ENCODE measurements at regions not wholly inside any gene's neighbourhood (a gene's known extent, or its start where the extent isn't known, plus 50 kb on each side); places are given as distances from the start of the nearest gene placed in this dataset.

DNA sequence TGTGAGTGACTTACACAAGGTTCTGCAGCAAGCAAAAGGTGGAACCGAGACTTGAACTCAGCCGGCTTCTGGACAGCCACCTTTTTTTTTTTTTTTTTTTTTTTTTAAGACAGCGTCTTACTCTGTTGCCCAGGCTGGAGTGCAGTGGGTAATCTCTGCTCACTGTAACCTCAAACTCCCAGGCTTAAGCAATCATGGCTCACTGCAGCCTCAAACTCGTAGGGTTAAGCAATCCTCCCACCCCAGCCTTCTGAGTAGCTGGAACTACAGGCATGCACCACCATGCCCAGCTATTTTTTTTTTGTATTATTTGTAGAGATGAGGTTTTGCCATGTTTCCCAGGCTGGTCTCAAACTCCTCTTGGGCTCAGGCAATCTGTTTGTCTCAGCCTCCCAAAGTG is 55.2 kb upstream of the GOT2 start:
- H3F3A ChIP-seq (ENCODE audit: control insufficient read depth, insufficient read depth) = no peaks in the 10 kb centered on the region
- H3K4me3 ChIP-seq (ENCODE audit: low read length) = no peak overlapping the region
- TF ChIP-seq EZH2phosphoT487 (IDR thresholded peaks at IDR 0.05; ENCODE audit: borderline replicate concordance, low read length) = no peak
- TF ChIP-seq, protein P1, sequence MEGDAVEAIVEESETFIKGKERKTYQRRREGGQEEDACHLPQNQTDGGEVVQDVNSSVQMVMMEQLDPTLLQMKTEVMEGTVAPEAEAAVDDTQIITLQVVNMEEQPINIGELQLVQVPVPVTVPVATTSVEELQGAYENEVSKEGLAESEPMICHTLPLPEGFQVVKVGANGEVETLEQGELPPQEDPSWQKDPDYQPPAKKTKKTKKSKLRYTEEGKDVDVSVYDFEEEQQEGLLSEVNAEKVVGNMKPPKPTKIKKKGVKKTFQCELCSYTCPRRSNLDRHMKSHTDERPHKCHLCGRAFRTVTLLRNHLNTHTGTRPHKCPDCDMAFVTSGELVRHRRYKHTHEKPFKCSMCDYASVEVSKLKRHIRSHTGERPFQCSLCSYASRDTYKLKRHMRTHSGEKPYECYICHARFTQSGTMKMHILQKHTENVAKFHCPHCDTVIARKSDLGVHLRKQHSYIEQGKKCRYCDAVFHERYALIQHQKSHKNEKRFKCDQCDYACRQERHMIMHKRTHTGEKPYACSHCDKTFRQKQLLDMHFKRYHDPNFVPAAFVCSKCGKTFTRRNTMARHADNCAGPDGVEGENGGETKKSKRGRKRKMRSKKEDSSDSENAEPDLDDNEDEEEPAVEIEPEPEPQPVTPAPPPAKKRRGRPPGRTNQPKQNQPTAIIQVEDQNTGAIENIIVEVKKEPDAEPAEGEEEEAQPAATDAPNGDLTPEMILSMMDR (IDR thresholded peaks at IDR 0.05; ENCODE audit: low read depth, low read length, poor library complexity, severe bottlenecking) = no peak
- no peaks in the 10 kb centered on the region for H3K36me3 ChIP-seq (ENCODE audit: control insufficient read depth, low read length)
- H3K4me1 ChIP-seq (ENCODE audit: control insufficient read depth, low read length) = no peaks in the 10 kb centered on the region
- no peak overlapping the region for H3K4me2 ChIP-seq (ENCODE audit: low read length)
- 0 out of 2 replicates have a peak, but pooled peaks cover 6% of the 10 kb centered on the region for H3K27me3 ChIP-seq (ENCODE audit: control insufficient read depth, low read length)
- no peaks in the 10 kb centered on the region for H3K9me2 ChIP-seq (replicated peaks; ENCODE audit: control insufficient read depth, low read length)
- H3K27ac ChIP-seq (ENCODE audit: low read depth, low read length) = no peak overlapping the region
- H4K20me1 ChIP-seq (ENCODE audit: control insufficient read depth, insufficient read depth, low read depth, low read length) = no peaks in the 10 kb centered on the region
- no peaks in the 10 kb centered on the region for H3K79me2 ChIP-seq (ENCODE audit: control insufficient read depth, low read length)
- no peaks in the 10 kb centered on the region for H3K9me3 ChIP-seq (ENCODE audit: control insufficient read depth, insufficient read depth, low read length)

All from DOHH2 (cell line).